ENCODE measurements at regions not wholly inside any gene's neighbourhood (a gene's known extent, or its start where the extent isn't known, plus 50 kb on each side); places are given as distances from the start of the nearest gene placed in this dataset.

- no peak for TF ChIP-seq CTCF (conservative IDR thresholded peaks at IDR 0.05; ENCODE audit: low read length)
- TF ChIP-seq EZH2phosphoT487 (IDR thresholded peaks at IDR 0.05; ENCODE audit: borderline replicate concordance, low read depth, low read length) = no peak
- intact Hi-C loops (cut with micrococcal nuclease; ENCODE audit: unreplicated experiment) = no loop called here
- POLR2A ChIA-PET = no interaction called here
- Histone ChIP-seq H3K4me2 (ENCODE audit: low read length) (no peak overlapping the region), H3K36me3 (ENCODE audit: insufficient read depth, low read length) (no peaks in the 10 kb centered on the region), H3K27ac (ENCODE audit: low read depth, low read length, poor library complexity, severe bottlenecking) (no peak overlapping the region), H3K79me2 (ENCODE audit: insufficient read depth, low read depth, low read length) (no peaks in the 10 kb centered on the region), H3K9me3 (ENCODE audit: low read length) (no peaks in the 10 kb centered on the region), H3K9me2 (ENCODE audit: insufficient read depth, low read length) (no peaks in the 10 kb centered on the region), H3K4me3 (ENCODE audit: low read depth, low read length, poor library complexity, severe bottlenecking) (no peak overlapping the region), H4K20me1 (ENCODE audit: insufficient read depth, low read length) (no peaks in the 10 kb centered on the region), H3K4me1 (ENCODE audit: insufficient read depth, low read length, poor library complexity, severe bottlenecking) (no peaks in the 10 kb centered on the region), H2AFZ (ENCODE audit: low read length) (no peak overlapping the region)
- CTCF ChIA-PET (ENCODE audit: unreplicated experiment) = no interaction called here
- no peak for DNase-seq (ENCODE audit: low spot score)
- no TSS peak for BruUV-seq (replicated peaks)
Observed at GRCh38 chr21:38660333-38661196, 145.2 kb upstream of the ETS2 start.

- no peaks in the 10 kb centered on the region for H3K4me1 ChIP-seq (ENCODE audit: insufficient read depth, low read length, poor library complexity, severe bottlenecking)
- no TSS peak for BruUV-seq (replicated peaks)
- H3K4me3 ChIP-seq (ENCODE audit: low read depth, low read length, poor library complexity, severe bottlenecking) = no peak overlapping the region
- POLR2A ChIA-PET = no interaction called here
- H3K4me2 ChIP-seq (ENCODE audit: low read length) = no peak overlapping the region
- CTCF ChIA-PET (ENCODE audit: unreplicated experiment) = no interaction called here
- no peak for TF ChIP-seq CTCF (conservative IDR thresholded peaks at IDR 0.05; ENCODE audit: low read length)
- TF ChIP-seq EZH2phosphoT487 (IDR thresholded peaks at IDR 0.05; ENCODE audit: borderline replicate concordance, low read depth, low read length) = no peak
- H4K20me1 ChIP-seq (ENCODE audit: insufficient read depth, low read length) = no peaks in the 10 kb centered on the region
- no peak overlapping the region for H3K27ac ChIP-seq (ENCODE audit: low read depth, low read length, poor library complexity, severe bottlenecking)
- no peak for DNase-seq (ENCODE audit: low spot score)
- H3K9me2 ChIP-seq (ENCODE audit: insufficient read depth, low read length) = no peaks in the 10 kb centered on the region
- intact Hi-C loops (cut with micrococcal nuclease; ENCODE audit: unreplicated experiment) = no loop called here
- H3K9me3 ChIP-seq (ENCODE audit: low read length) = no peaks in the 10 kb centered on the region
- no peak overlapping the region for H2AFZ ChIP-seq (ENCODE audit: low read length)
- no peaks in the 10 kb centered on the region for H3K79me2 ChIP-seq (ENCODE audit: insufficient read depth, low read depth, low read length)
- no peaks in the 10 kb centered on the region for H3K36me3 ChIP-seq (ENCODE audit: insufficient read depth, low read length)
Observed at GRCh38 chr21:38661197-38661871, 144.4 kb upstream of the ETS2 start.
